ENCODE measurements at regions not wholly inside any gene's neighbourhood (a gene's known extent, or its start where the extent isn't known, plus 50 kb on each side); places are given as distances from the start of the nearest gene placed in this dataset.

DNA sequence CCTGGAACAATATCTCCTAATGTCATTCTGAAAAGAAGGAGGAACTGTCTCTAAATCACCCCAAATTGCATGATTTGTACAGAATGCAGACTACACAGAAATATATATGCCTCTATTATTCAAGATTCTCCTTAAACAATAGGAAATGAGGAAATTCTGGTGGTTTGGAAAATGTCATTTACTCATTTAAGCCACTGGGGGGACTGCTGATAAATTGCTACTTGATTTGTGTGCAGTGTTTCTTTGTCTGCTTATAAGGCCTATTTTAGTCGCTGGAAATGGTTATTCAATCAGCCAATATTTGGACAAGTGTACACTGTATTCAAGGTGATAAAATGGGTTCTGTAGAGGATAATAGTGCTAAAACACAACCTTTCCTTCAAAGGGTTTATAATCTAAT lies 801.9 kb upstream of the CELF4 start:
- DNase-seq, result no peak

GRCh38 chr18:38362286-38362792 lies 796.7 kb upstream of the CELF4 start:
- no peak for DNase-seq

DNA sequence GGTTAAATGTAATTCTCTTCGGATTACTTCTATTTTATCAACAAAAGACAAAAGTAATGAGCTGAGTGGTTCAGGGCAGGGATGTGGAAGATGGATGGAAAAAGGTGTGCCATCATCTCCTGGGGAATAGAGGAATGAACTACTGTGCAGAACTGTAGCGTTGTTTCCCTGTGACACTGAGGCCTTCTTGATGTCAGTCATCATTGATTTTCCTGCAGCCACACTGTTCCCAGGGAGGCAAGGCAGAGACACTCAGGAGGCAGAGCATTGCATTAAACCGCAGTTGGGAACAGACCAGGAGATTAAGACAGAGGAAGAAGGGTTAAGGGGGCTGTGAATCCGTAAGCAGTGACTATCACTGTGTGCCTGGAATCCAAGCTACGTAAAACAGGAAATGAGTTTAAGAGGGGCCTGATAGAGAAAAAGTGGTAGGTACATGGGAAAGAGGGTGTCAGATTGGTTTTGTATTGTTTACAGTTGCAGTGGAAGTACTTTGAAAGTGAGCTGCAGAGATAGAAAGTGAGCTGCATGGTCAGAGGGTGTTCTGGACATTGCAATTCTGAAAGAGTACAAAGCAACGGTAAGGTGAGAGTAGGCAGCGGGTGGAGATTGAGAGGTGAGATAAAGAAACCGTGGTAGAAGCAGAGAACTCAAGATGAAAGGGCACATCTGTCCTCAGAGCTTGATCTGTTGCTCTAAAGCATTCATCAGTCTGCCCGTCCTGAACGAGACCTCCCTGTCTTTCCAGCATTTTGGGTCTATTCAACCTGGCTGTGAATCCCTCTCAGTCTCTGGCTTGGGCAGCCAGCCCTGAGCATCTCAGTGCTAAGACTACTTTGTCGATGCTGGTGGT lies 793.4 kb upstream of the CELF4 start:
- no peak for DNase-seq

GRCh38 chr18:38353149-38353548 lies 787.6 kb upstream of the CELF4 start:
- DNase-seq, result no peak

GRCh38 chr18:38350141-38350540 lies 784.5 kb upstream of the CELF4 start:
- no peak for DNase-seq

DNA sequence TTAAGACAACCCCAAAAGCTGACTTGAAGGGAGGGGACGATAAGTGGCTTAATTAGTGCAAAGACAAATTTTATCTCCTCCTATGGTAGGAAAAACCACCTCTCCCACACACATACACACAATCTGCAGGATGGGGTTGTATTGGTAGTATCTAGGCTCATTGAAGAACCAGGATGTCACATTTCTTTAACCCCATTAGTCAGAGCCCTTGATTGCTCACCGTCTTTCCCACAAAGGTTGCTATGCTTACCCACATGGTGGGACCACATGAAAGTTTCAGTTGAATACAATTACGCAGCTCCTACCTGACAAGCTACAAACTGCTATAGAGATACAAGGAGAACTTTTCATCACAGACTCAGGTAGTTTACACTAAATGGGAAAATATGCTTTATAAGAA lies 765.0 kb upstream of the CELF4 start:
- DNase-seq, result no peak

GRCh38 chr18:38329145-38329544 lies 763.5 kb upstream of the CELF4 start:
- no peak for DNase-seq

GRCh38 chr18:38322206-38322605 lies 756.6 kb upstream of the CELF4 start:
- DNase-seq, result no peak

- no peak for DNase-seq
Measured at GRCh38 chr18:38321262-38321661, 755.7 kb upstream of the CELF4 start.

GRCh38 chr18:38318416-38318815 lies 752.8 kb upstream of the CELF4 start:
- no peak for DNase-seq

DNA sequence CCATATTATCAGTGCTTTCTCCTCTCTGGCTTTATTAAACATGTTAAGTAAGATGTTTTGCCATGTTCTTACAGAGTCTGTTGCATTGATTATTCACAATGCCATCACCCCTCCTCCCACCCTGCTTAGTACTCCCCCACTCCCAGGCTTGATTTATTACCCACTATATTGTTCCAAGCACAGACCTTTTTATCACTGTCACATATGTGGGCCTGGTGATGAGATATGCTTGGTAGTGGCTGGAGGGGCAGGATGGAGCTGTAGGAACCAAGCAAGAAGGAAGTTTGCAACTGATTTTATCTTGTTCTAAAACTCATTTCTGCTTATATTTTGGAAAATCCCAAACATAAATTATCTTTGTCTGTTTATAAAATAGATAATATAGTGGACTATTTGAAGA lies 748.2 kb upstream of the CELF4 start:
- no peak for DNase-seq

- DNase-seq, result no peak
Measured at GRCh38 chr18:38312532-38312931, 746.9 kb upstream of the CELF4 start.

- no peak for DNase-seq
Measured at GRCh38 chr18:38310936-38311335, 745.3 kb upstream of the CELF4 start.

DNA sequence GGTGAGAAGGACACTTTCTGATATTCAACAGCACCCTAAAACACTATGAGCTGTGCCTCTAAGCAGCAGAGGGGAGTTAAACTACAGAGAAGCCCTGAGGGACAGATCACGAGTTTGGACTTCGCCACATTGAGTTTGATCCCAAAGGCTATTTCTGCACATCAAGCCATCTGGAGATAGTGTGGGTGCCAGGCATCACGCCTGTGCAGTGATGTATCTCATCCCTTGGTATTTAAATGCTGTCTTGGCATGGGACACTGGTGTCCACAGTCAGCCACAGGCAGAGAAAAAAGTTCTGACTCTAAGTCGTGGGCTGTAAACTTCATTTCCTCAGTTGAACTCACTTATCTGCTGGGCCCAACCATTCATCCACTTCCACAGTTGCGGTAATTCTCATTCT lies 742.3 kb upstream of the CELF4 start:
- no peak for DNase-seq

- DNase-seq, result no peak
Measured at GRCh38 chr18:38305961-38306360, 740.4 kb upstream of the CELF4 start.

DNA sequence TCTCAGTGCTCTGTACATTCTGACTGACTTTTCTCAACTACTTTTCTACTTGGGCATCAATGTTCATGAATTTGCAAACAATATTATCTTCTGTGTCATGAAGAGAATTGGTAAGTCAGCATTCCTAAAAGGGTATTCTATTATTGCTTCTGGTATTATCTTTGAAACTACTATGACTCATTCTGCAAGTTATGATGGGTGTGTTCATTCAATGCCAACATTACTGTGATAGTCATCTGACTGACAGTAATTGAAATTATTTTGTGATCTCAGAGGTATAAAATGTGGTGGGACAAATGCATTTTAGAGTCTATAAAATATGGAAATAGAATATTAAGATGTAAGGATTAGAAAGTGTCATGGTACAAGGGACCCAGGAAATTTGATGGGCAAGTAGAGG lies 736.0 kb upstream of the CELF4 start:
- DNase-seq, result no peak

DNA sequence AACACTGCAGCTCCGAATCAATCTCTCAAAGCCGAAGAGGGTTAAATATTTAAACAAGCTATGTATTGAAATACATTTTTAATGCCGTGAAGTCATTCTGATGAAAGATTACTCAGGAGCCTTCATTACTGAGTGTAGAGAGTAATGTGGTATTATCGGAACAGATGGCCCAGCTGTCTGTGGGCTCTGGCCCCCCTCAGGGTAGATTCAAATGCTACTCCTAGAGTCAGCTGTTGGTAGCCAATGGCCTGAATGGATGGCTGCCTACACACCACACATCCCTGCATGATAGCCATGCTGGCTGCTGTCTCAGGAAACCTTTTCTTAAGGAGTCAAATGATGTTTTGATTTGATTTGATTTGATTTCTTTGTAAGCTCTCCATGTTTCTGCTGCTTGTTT lies 732.3 kb upstream of the CELF4 start:
- no peak for DNase-seq

- no peak for DNase-seq
Measured at GRCh38 chr18:38290229-38290628, 724.6 kb upstream of the CELF4 start.

GRCh38 chr18:38284972-38285371 lies 719.4 kb upstream of the CELF4 start:
- no peak for DNase-seq

GRCh38 chr18:38263066-38263465 lies 697.5 kb upstream of the CELF4 start:
- DNase-seq, result no peak

DNA sequence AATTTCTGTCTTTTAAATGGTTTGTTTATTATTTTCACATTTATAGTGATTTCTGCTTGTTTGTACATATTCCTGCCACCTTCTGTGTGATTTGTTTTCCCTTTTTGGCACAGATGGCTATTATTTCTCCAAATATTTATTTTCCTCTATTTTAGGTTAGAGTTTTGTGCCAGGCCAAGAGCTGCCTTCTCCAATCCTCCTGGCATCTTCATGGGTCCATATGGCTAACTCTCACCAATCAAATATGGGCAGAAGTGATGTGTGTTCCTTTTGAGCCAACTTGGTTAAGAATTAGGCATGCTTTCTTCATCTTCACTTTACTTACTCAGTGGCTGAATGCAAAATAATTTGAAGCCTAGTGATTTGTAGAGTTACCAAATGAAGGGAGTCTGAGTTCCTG lies 697.1 kb upstream of the CELF4 start:
- no peak for DNase-seq

DNA sequence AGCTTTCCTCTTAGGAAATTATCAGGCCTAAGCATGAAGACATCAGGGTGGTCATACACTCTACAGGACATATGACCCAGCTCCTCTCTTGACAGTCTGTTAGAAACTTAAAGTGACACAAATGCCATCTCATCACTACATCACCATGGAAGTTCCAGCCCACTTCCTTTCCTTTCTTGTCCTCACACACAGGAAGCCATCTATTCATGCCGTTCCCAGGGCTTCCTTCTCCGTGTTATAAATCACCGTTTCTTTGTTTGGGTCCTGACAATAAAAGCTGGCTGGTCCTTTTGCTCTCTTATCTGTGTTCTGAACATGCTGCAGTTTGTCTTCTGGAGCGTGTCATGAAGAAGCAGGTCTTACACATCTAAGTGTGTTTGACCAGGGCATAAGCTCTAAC lies 692.1 kb upstream of the CELF4 start:
- no peak for DNase-seq

DNA sequence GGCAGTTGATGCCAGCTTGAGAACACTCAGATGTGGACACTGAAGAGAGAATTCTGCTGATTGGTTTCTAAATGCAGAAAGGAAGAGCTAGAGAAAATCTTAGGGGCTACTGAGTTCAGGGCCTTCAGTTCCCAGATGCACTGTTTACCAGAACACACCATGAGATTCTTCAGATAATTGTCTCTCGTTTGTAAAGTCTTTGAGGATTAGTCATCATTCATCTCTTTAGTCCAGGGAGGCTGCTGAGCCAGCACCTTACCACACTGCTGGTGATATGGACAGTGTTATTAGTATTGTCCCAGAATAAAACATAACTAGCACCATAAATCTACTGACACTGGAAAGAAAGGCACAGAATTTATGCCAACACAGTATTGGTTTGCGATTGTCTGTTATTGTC lies 690.8 kb upstream of the CELF4 start:
- DNase-seq, result no peak

DNA sequence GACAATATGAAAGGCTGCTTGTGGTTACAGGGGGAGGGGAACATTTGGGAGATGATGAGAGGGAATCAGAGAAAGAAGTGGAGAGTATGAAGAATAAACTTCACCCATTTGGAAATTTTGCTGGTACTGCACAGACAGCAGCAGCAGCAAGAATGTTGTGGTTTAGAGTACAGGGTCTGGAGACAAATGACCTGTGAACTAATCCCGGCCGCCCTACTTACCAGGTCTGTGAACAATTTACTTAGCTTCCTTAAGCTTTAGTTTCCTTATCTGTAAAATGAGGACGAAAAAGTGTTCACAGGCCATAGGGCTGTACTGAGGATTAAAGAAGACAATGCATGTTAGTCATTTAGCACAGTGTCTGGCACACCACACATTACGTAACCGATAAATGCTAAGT lies 685.4 kb upstream of the CELF4 start:
- no peak for DNase-seq

DNA sequence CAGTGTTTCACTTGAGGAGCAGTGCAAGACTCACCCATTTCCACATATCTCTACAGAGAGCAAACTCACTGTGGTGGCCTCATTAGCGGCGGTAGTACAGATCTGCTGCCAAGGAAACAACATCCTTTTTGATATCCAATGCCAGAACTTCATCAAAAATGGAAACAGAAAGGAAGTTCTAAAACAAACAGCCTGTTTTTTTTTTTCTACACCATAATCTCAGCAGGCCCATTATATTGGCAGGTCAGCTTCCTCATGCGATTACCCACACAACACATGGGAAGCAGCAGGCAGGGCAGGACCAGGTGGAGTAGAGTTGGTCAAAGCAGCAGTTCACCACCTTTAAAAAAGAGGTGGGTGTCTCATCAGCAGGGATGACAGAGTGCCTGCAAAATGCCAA lies 678.9 kb upstream of the CELF4 start:
- no peak for DNase-seq
